GM19467 (cell line): ENCODE measurements at regions not wholly inside any gene's neighbourhood (a gene's known extent, or its start where the extent isn't known, plus 50 kb on each side); places are given as distances from the start of the nearest gene placed in this dataset.

Experiments
- ATAC-seq: cut with Tn5 transposase; IDR thresholded peaks from one replicate; pipeline ENCODE4 v1.9.1; 2021; ENCODE audit warnings: mild to moderate bottlenecking, moderate library complexity; ENCODE audit not compliant: unreplicated experiment

DNA sequence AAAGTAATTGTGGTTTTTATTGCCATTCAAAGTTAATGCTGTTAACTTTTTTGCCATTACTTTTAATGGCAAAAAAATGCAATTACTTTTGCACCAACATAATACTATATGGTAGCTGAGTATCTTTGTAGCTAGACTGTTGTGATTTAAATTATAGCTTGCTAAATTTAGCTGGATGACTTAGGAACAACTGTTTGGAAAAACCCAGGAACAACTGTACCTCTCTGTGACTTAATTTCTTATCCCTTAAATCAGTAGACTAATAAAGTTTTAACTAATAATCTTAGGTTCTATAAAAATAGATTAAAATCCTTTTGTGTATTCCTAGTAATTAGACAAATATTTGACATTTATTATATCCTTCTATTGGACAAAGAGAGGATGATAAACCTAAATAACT is 268.2 kb downstream of the TENT5A start:
- ATAC-seq: no peak

DNA sequence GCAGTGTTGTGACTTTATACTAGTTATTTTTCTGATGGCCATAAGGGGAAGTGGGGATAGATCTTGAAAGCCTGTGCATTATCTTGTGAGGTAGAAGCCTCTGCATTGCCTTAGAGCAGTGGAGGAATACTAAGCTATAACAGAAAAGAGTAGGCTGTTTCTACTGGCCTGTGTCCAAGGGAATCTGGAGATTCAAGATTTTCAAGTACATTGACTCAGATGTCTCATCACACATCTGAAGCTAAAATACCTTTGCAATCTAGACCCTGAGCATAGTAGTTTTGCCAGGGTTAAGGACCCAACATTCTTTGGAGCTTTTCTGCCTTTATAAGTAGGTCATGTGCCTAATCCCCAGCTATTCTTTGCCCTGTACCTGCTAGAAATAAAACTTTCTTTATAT is 272.3 kb downstream of the TENT5A start:
- ATAC-seq: no peak

DNA sequence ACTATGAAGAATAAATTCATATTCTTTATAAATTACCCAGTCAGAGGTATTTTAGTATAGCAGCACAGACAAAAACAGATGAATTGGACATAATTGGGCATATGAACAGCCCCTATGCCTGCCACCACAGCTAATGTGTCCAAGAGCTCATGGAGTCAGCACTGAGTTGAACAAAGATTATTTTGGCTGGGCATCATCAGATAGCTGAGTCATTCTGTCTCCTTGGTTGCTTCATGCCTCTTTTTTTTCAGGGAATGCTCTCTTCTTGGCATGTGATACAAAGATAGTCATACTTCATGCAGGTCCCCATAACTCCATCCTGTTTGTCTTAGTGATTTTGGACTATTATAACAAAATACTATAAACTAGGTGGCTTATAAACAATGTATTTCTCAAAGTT is 275.6 kb downstream of the TENT5A start:
- ATAC-seq: no peak

DNA sequence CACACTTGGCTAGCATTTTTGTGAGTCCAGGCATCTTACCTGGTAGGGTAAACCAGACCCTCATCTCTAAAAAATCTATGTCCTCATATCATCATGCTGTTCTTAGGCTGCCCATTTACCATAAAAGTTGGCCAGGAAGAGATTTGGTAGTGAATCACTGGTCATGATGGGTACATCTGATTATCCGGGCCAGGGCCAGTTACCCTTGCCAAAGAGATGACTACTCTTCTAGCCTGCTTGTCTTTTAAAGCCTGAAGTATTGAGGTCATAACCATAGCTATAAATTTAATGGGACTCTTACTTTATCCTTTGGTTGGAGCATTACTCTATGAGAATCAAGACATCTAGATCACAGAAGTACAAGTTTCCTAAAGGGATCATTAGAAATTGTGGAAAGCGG is 276.8 kb downstream of the TENT5A start:
- no peak for ATAC-seq

DNA sequence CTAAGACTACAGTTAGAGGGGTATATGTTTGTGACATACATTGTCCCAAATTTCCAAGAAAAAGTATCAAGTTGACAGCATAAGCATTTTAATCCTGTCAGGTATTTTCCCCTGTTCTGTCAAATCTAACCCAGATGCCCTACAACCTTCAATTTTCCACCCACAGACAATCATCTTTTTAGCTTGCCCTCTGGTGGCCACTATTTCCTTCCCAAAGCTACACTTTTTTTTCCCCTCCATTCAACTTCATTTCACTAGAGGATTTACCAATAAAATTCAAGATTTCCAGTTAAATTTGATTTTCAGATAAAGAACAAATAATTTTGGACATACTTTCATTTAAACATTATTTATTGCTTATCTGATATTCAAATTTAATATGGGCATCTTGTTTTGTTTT is 286.6 kb downstream of the TENT5A start:
- ATAC-seq: no peak

DNA sequence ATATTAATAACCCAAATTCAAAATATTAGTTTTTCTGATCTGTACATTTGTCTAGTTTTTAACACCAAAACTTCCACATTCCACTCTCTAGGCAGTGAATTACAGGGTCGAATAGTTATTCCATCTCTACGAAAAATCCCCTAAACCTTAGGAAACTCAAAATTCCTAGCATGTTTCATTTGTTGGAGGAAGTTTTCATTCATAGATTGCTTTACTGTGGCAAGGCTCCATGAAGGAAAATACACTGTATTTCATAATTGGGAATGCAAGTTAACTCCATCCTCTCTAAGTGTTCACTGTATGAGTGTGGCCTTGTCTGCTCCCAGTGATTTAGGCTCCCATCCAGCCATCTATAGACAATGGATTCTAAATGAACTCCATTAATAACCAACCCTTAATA is 296.1 kb downstream of the TENT5A start:
- ATAC-seq: no peak

DNA sequence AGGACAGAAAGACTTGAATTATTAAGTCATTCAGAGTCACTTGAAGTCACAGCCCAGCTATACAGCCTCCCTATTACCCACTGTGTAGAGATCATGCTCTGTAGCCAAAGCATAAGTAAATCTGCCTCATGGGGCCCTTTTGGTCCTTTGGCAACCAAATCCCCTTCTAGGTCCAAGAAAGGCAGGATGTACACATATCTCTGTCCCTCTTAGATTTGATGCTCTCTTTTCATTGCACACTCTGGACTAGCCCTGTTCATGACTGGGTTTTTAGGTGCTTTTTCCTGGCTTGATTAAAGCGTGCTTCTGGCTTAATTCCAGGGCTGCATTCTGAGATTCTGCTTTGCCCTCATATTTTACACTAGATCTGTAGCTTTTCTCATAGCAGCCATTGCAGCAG is 296.8 kb downstream of the TENT5A start:
- no peak for ATAC-seq

DNA sequence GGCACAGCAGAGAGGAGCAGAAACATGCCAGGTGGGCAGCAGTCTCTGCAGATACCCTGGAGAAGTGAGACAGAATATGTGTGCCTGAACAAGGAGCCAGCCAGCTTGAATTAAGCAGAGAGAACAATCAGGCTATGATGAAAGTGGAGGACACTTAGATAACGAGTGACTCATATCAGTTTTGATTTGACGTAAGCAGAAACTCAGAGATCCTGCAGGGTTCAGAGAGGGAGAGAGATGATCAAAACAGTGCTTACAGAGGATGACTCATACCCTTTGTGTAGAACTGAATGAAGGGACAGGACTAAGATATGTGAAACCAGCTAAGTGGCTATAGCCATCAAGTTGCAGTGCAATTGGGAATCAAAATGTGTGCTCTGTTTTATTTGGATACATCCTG is 300.7 kb downstream of the TENT5A start:
- no peak for ATAC-seq

DNA sequence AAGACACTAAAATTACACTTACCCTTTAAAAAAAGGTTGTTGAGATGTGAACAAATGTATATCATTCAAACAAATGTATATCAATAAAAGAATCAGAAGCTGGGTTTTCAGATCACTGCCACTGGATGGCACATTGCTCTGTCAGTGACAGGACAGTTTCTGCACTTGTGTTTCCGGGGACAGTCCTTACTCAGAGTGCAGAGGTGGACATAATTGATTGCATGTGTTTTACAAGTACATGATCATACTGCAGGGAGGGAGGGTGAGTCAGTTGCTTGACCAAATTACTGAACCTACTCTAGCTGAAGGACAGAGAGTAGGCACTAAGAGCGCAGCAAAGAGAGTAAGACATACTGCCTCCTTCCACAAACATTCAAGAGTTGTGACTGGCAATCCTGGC is 302.3 kb downstream of the TENT5A start:
- no peak for ATAC-seq

DNA sequence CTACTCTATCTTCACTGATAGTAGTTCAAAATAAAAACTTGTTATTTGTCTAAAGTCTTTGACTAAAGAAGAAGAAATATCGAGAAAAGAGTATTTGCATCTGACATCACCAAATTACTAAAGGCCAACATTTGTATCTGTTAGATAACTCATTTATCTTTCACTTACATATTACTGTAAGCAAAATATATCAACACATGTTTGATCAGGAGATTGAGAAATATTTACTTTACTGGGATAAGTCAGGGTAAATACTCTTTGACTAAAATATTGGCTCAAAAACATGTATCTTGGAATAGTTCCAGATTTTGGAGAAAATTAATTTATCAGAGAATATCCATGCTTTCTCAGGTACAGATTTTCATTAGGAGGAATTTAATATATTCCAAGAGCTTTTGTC is 306.0 kb downstream of the TENT5A start:
- no peak for ATAC-seq

DNA sequence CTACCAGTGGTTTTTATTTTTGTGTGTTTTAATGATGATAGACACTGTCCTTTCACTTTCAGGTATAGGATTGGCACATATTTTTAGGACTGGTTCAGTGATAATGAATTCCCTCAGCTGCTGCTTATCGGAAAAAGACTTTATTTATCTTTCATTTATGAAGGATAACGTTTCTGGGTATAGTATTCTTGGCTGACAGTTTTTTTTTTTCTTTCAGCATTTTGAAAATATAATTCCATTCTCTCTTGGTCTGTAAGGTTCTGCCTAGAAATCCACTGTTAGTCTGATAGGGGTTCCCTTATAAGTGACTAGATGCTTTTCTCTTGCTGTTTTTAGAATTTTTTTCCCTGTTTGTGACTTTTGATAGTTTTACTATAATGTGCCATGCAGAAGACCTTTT is 313.1 kb downstream of the TENT5A start:
- no peak for ATAC-seq

DNA sequence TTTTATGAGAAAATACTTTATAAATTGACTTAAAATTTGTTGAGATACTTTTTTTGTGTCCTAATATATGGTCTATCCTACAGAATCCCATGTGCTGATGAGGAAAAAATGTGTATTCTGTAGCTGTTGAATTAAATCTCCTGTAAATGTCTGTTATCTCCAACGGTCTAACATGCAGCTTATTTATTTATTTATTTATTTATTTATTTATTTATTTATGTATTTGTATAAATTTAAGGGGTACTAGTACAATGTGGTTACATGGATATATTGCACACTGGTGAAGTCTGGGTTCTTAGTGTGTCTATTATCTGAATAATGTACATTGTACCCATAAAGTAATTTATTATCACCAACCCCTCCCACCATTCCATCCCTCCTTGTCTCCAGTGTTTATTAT is 315.5 kb downstream of the TENT5A start:
- ATAC-seq: no peak

DNA sequence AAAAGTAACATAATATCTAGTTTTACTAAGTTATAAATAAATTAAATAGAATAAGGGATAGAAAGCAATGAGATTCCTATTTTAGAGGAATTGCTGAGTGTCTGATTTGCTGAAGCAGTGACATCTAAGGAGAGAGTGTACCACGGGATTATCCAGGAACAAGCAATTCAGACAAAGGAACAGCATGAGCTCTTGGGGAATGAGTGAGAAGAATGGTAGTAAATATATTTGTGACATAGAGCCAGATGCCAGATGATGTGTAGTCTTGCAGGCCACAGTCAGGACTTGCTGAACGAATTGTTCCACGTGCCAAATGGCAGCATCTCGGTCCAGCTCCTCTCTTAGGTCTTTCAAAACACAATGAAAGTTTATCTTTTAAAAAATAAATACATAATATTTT is 339.2 kb downstream of the TENT5A start:
- ATAC-seq: no peak

DNA sequence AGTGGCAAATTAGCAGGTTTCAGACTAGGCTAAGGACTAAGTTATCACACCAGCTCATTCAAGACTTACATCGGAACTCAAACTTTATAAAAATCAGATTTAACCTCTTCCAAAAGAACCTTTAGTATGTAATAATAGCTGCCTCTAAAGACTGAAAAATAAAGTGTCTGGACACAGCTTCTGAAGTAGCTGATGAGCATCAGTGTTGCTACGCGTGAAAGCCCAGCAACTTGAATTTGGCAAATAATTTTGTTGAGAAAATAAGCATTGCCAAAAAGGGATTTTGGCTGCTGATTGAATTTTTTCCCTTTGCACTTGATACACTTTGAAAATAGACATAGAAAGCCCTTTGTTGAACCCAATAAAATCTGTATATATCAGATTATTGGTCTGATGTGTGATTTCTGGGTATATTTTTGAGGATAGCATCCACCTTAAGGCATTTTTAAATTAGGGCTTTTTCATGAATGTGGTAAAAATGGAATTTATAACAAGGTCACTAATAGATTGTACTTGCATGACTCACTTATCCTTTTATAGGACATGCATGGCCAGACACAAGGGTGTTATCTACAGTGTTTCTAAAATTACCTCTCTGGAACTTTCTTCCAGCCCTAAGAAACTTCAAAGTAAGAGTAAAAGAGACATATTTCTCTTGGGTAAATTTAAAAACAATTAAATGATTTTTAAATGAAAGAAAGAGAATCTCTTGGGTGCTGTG is 350.4 kb downstream of the TENT5A start:
- ATAC-seq: no peak

DNA sequence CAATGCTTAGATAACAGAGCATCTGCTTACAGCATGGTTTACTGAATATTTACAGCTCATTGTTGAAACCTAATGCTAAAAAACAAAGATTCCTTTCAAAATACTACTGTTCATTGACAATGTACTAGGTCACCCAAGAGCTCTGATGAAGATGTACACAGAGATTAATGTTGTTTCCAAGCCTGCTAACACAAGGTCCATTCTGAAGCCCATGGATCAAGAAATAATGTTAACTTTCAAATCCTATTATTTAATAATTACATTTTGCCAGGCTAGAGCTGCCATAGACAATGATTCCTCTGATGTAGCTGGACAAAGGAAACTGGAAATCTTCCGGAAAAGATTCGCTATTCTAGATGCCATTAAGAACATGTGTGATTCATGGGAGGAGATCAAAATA is 355.6 kb downstream of the TENT5A start:
- ATAC-seq: no peak

DNA sequence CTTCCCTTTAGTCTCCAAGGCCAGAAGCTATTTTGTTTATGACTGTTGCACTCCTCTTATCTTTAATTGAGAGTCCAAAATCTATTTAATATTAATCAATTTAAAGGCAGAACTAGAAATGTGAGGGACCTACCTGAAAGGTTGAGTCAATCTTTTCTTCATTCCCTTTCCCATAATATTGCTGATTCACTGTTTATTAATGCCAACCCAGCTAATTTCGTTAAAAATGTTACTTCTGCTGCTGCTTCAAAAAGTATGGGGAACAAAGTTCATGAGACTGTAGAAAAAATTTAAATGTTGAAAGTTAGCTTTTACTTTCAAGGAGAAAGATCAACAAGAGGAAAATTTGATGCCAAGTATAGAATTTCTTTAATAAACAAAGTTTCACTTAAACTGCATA is 365.3 kb downstream of the TENT5A start:
- no peak for ATAC-seq

DNA sequence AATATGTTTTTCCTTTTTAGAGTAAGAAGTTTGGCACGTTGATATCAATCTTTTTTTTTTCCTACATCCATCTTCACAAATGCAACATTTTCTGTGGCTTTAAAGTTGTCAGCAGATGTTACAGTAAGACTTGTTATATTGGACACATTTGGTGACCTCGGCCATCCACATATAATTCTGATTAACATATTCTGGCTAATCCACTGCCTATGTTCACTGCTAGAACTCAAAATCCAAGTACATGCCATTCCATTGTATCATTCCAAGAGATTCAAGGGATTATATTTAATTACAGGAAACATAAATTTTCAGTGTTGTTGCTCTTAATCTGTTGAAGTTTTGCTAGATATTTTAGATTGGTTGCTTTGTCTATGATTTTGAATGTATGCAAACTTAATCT is 367.6 kb downstream of the TENT5A start:
- no peak for ATAC-seq

DNA sequence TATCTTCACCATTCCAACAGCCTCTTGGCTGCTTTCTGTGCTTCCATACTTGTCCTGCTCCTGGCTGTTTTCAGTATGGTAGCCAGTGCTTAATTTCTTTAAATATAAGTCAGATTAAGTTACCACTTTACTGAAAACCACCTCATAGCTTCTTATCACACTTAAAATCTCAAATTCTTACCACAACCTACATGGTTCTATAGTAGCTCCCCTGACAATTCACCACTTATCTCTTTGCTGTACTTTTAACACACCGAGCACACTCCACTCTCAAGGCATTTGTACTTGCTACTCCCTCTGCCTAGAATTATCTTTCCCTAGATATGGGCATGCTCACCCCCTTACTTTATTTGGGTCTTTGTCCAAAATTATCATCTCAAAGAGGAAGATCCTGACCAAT is 369.0 kb downstream of the TENT5A start:
- no peak for ATAC-seq

DNA sequence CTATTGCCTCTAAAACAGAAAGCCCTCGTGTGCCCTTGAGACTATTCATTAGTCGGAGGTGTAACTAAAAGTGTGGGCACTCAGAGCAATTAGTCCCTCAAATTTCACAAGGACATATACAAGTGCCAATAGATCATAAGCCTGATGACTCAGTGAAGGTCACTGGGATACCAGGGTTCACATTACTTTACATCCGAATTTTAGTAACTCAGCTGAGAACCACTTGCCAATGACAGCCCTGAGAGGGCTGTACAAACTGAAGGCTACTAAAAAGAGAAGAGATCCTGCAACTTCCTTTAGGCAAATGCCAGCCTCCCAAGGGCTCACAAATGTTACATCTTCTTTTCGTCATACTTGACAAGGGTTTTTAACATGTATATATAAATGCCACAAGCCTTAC is 369.6 kb downstream of the TENT5A start:
- ATAC-seq: no peak

DNA sequence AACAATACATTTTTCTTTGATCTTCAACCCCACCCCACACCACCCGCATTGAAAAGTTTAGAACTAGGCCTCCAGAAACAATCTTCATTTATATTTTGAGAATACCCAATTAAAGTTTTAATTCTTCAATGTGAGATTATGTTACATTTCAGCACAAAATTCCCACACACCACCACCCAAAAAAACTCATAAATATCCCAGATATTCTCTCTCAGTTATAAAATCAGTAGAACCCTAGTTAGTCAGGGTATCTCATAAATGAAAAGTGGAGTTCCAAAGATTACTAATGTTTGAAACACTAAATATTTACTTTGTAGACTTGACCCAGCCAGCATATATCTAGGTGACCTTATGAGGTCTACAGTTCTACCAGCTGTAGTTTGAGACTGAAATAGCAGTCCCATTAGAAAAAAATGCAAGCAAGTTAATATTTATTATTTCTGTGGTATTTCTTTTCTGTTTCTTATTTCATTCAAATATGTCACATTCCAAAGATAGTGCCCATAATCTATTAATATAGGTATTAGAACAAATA is 371.0 kb downstream of the TENT5A start:
- no peak for ATAC-seq

DNA sequence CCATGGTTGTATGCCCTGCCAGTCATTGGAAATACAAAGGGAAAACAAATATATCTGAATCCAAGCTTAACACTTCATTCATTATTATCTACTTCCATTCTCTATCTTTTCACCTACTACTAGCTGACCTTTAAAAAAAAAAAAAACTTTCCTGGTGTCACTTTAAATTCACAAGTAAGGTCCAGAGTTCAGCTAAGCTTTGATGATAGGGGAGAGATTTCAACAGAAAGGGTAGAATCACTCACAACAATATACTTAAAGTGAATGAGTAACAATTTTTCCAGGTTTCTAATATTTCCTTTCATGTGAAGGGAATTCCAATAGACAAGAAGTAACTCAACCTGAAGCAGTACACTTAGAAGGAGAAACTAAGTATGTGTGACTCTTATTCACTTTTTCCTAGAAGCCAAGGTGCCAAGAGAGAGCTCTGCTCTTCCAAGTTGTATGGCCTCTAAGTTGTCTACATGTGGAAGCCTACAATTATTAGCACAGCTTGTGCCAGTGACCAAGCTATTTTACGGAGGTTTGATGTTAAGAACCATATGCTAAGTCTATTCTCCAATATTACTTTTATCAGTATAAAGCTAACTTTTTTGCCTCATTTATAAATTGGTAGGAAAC is 371.7 kb downstream of the TENT5A start:
- no peak for ATAC-seq

DNA sequence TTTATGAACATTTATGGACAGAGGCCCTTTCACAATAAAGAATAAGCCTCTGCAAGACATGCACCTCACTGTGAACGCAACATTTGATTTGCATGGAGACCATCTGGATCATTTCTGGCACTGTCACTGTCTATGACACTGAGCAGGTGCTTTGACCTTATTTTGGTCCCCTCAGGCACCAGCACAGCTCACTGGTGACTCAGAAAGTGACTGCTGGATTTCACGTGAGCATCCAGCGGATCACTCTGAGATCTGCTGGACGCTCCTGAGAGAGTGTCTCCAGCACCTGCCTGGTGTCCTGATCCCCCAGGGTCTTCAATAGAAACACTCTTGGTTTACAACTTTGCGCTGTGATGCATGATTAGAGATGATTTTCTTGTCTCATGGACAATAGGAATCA is 375.7 kb downstream of the TENT5A start:
- ATAC-seq: no peak

DNA sequence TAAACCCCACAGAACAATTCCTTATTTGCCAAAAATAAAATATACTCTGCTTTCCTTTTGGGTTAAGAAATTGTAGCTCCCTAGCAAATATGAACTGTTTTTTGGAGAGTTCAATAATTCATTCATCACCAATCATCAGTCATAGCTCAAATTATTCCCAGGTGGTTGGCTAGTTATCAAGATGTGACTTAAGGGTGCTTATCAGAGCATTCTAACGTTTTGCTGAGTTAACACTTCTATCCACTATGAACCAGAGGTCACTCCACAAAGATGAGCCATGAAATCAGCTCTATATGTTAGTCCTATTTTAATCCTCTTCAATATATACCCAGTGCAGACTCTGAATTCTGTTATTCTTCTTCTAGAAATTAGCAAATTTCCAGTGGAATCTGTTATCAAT is 379.1 kb downstream of the TENT5A start:
- no peak for ATAC-seq
